Mucosa of descending colon (tissue), 3 donors: ENCODE measurements at regions not wholly inside any gene's neighbourhood (a gene's known extent, or its start where the extent isn't known, plus 50 kb on each side); places are given as distances from the start of the nearest gene placed in this dataset.

Source experiments
- ATAC-seq: fragments of 200-7000 bp; cut with Tn5 transposase; one replicate; pipeline ENCODE4 v1.9.1; 2020; ENCODE audit warnings: mild to moderate bottlenecking, moderate library complexity
- DNase-seq, 3 donors: peaks; one replicate each; pipeline ENCODE4 v3.0.0-alpha.2; 2020
- H3K36me3 ChIP-seq: fragments of 200-600 bp; one replicate; pipeline ENCODE4 v1.8.0; 2021; ENCODE audit warnings: low read depth, mild to moderate bottlenecking
- H3K4me1 ChIP-seq: fragments of 200-600 bp; one replicate; pipeline ENCODE4 v1.8.0; 2021; ENCODE audit warnings: low read depth, mild to moderate bottlenecking
- H3K4me3 ChIP-seq: fragments of 200-600 bp; one replicate; pipeline ENCODE4 v1.8.0; 2021; ENCODE audit warnings: mild to moderate bottlenecking
- H3K9me3 ChIP-seq: fragments of 200-600 bp; one replicate; pipeline ENCODE4 v1.8.0; 2021; ENCODE audit warnings: mild to moderate bottlenecking
- intact Hi-C, 2 donors: fragments of 100-400 bp; cut with DNase I in 1 of 2; cut with micrococcal nuclease in 1 of 2; formaldehyde crosslinking; loops; one replicate each; pipeline versions ENCODE4 v1.11.0 to v1.11.1; 2022; cut with DNase I, micrococcal nuclease
- TF ChIP-seq, protein P1 (sequence below): fragments of 200-600 bp; IDR thresholded peaks from one replicate; pipeline ENCODE4 v1.8.0; 2022; ENCODE audit warnings: antibody characterized with exemption, mild to moderate bottlenecking
- donor health status: DM: no; HTN: no; CAD: no; lungs with moderate emphysema.
- donor health status: DM: no; HTN: no; CAD: no.
- donor health status: DM: no; HTN: yes; CAD: no.

GRCh38 chr1:164991763-164992314 is 364.7 kb downstream of the LMX1A start:
- Histone ChIP-seq H3K4me3 (no peak overlapping the region), H3K4me1 (no peaks in the 10 kb centered on the region), H3K36me3 (no peaks in the 10 kb centered on the region), H3K9me3 (no peaks in the 10 kb centered on the region)
- ATAC-seq: no peak
- intact Hi-C loops: no loop called here
- TF ChIP-seq, protein P1, sequence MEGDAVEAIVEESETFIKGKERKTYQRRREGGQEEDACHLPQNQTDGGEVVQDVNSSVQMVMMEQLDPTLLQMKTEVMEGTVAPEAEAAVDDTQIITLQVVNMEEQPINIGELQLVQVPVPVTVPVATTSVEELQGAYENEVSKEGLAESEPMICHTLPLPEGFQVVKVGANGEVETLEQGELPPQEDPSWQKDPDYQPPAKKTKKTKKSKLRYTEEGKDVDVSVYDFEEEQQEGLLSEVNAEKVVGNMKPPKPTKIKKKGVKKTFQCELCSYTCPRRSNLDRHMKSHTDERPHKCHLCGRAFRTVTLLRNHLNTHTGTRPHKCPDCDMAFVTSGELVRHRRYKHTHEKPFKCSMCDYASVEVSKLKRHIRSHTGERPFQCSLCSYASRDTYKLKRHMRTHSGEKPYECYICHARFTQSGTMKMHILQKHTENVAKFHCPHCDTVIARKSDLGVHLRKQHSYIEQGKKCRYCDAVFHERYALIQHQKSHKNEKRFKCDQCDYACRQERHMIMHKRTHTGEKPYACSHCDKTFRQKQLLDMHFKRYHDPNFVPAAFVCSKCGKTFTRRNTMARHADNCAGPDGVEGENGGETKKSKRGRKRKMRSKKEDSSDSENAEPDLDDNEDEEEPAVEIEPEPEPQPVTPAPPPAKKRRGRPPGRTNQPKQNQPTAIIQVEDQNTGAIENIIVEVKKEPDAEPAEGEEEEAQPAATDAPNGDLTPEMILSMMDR: no peak
- no peak for DNase-seq

GRCh38 chr1:164983023-164983650 is 373.4 kb downstream of the LMX1A start:
- no peaks in the 10 kb centered on the region for H3K4me1 ChIP-seq
- ATAC-seq (no peak), DNase-seq (no peak)
- no peaks in the 10 kb centered on the region for H3K9me3 ChIP-seq
- TF ChIP-seq, protein P1: no peak
- intact Hi-C loops: no loop called here
- H3K36me3 ChIP-seq: no peaks in the 10 kb centered on the region
- no peak overlapping the region for H3K4me3 ChIP-seq

DNA sequence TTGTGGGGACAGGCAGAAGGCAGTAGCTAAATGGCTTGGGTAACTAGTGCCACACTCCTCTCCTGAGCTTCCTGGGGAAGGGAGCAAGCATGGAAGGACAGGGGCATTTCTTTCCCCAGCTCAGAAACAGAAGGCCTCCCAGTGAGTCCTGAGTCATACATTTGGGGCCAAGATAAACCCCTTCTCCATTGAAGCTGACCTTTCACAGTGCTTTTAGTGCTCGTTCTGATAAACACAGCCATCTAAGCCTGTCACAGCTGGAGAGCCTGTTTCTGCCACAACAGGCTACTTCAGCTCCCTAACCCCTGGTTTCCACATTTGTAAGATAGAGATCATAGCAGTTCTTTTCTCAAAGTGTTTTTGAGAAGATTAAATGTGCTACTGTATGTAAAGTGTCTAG is 374.0 kb downstream of the LMX1A start:
- Histone ChIP-seq H3K4me1 (no peaks in the 10 kb centered on the region), H3K36me3 (no peaks in the 10 kb centered on the region), H3K9me3 (no peaks in the 10 kb centered on the region), H3K4me3 (no peak overlapping the region)
- TF ChIP-seq, protein P1: no peak
- intact Hi-C loops: no loop called here
- ATAC-seq (no peak), DNase-seq (no peak)

GRCh38 chr1:164977561-164977960 is 379.0 kb downstream of the LMX1A start:
- Histone ChIP-seq H3K4me1 (no peaks in the 10 kb centered on the region), H3K4me3 (no peak overlapping the region), H3K9me3 (no peaks in the 10 kb centered on the region), H3K36me3 (no peaks in the 10 kb centered on the region)
- TF ChIP-seq, protein P1: no peak
- no peak for DNase-seq
- ATAC-seq: no peak
- intact Hi-C loops: no loop called here

DNA sequence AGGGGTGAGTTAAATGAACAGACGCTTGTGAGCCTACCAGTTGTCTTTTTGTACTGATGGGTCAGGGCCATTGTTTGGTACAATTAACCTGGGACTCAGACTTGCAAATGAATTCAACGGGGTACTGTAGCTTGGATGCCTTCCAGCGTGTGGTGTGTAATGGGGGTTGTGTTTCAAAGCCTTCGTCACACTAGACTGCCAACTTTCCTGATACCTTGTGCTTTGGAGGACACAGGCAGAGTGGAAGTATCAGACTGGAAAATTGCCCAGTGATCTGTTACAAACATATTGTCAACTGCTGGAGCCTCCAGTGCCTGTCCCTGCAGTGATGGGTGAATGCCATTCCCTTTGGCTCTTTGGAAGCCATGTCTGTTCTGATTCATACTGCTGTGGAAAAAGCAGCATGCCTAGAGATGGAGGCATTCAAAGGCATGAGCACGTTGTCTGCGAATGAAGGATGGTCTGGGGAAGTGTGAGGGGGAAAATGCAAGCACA is 384.5 kb downstream of the LMX1A start:
- DNase-seq (no peak), ATAC-seq (no peak)
- H3K36me3 ChIP-seq: no peaks in the 10 kb centered on the region
- H3K4me3 ChIP-seq: no peak overlapping the region
- no peaks in the 10 kb centered on the region for H3K4me1 ChIP-seq
- no peaks in the 10 kb centered on the region for H3K9me3 ChIP-seq
- TF ChIP-seq, protein P1: no peak
- intact Hi-C loops: no loop called here
